Hepatocyte (in vitro differentiated cells): ENCODE measurements at regions not wholly inside any gene's neighbourhood (a gene's known extent, or its start where the extent isn't known, plus 50 kb on each side); places are given as distances from the start of the nearest gene placed in this dataset.

ENCODE experiments used
- DNase-seq: peaks from one replicate; pipeline ENCODE4 v3.0.0-alpha.2; 2016; ENCODE audit warnings: low spot score
- H2AFZ ChIP-seq: fragments of 200-600 bp; sonication (generic); 2 replicates; pipeline ENCODE4 v1.6.0; 2016; ENCODE audit warnings: antibody characterized with exemption, mild to moderate bottlenecking
- H3K27ac ChIP-seq: fragments of 200-600 bp; sonication (generic); 2 replicates; pipeline ENCODE4 v1.5.1; 2016; ENCODE audit warnings: mild to moderate bottlenecking
- H3K27me3 ChIP-seq: fragments of 200-600 bp; sonication (generic); 2 replicates; pipeline ENCODE4 v1.6.1; 2016
- H3K36me3 ChIP-seq: fragments of 200-600 bp; sonication (generic); replicated peaks from 2 replicates; pipeline ENCODE4 v1.5.1; 2016; ENCODE audit warnings: low read depth; ENCODE audit not compliant: insufficient read depth
- H3K4me1 ChIP-seq: fragments of 200-600 bp; sonication (generic); 2 replicates; pipeline ENCODE4 v1.5.1; 2016; ENCODE audit warnings: mild to moderate bottlenecking, moderate library complexity; ENCODE audit not compliant: insufficient read depth
- H3K4me2 ChIP-seq: fragments of 200-600 bp; sonication (generic); 2 replicates; pipeline ENCODE4 v1.6.0; 2016
- H3K4me3 ChIP-seq: fragments of 200-600 bp; sonication (generic); 2 replicates; pipeline ENCODE4 v1.5.1; 2016; ENCODE audit warnings: mild to moderate bottlenecking
- H3K79me2 ChIP-seq: fragments of 200-600 bp; sonication (generic); 2 replicates; pipeline ENCODE4 v1.6.0; 2017; ENCODE audit warnings: mild to moderate bottlenecking
- H3K9me2 ChIP-seq: fragments of 200-600 bp; sonication (generic); replicated peaks from 2 replicates; pipeline ENCODE4 v1.6.0; 2017; ENCODE audit warnings: mild to moderate bottlenecking; ENCODE audit not compliant: insufficient read depth
- H3K9me3 ChIP-seq: fragments of 200-600 bp; sonication (generic); 2 replicates; pipeline ENCODE4 v1.5.1; 2016; ENCODE audit warnings: low read depth, mild to moderate bottlenecking
- H4K20me1 ChIP-seq: fragments of 200-600 bp; sonication (generic); 2 replicates; pipeline ENCODE4 v1.6.0; 2016; ENCODE audit warnings: mild to moderate bottlenecking; ENCODE audit not compliant: insufficient read depth, poor library complexity, severe bottlenecking
- CTCF ChIP-seq: fragments of 200-600 bp; sonication (generic); IDR thresholded peaks from 2 replicates; pipeline ENCODE4 v1.5.1; 2016; ENCODE audit warnings: antibody characterized with exemption, mild to moderate bottlenecking; ENCODE audit not compliant: poor library complexity
- EZH2 ChIP-seq: fragments of 200-600 bp; sonication (generic); IDR thresholded peaks from 2 replicates; pipeline ENCODE4 v1.6.1; 2016; ENCODE audit warnings: antibody characterized with exemption, mild to moderate bottlenecking, borderline replicate concordance
- EZH2phosphoT487 ChIP-seq: fragments of 200-600 bp; sonication (generic); IDR thresholded peaks from one replicate; pipeline ENCODE4 v1.6.1; 2018; ENCODE audit warnings: antibody characterized with exemption, mild to moderate bottlenecking, low read depth, moderate library complexity; ENCODE audit not compliant: unreplicated experiment, severe bottlenecking
- WGBS: methylation state at CpG from one replicate; pipeline ENCODE4 v1.1.6; 2016; ENCODE audit warnings: low lambda C conversion rate; ENCODE audit errors: missing lambda C conversion rate; 5-methylcytosine and 5-hydroxymethylcytosine counted together

GRCh38 chr13:48892688-48893075 is 83.0 kb upstream of the FNDC3A start:
- H4K20me1 ChIP-seq = no peaks in the 10 kb centered on the region
- no peak overlapping the region for H3K4me2 ChIP-seq
- no peak overlapping the region for H3K27ac ChIP-seq
- no peaks in the 10 kb centered on the region for H3K27me3 ChIP-seq
- H3K79me2 ChIP-seq = no peaks in the 10 kb centered on the region
- H2AFZ ChIP-seq = no peak overlapping the region
- H3K4me1 ChIP-seq = peaks cover 4% of the 10 kb centered on the region
- DNase-seq = no peak
- TF ChIP-seq EZH2phosphoT487 (no peak), EZH2 (no peak), CTCF (no peak)
- H3K9me2 ChIP-seq = no peaks in the 10 kb centered on the region
- no peak overlapping the region for H3K4me3 ChIP-seq
- no peaks in the 10 kb centered on the region for H3K36me3 ChIP-seq
- H3K9me3 ChIP-seq = no peaks in the 10 kb centered on the region
- WGBS = 87% methylated on average over 3 of the region's 3 CpGs

GRCh38 chr13:48896312-48896711 is 79.4 kb upstream of the FNDC3A start:
- Histone ChIP-seq H3K79me2 (no peaks in the 10 kb centered on the region), H3K9me2 (no peaks in the 10 kb centered on the region), H4K20me1 (no peaks in the 10 kb centered on the region), H3K9me3 (no peaks in the 10 kb centered on the region), H3K27ac (no peak overlapping the region), H3K4me1 (peaks cover 4% of the 10 kb centered on the region), H3K4me2 (no peak overlapping the region), H3K4me3 (no peak overlapping the region), H2AFZ (no peak overlapping the region), H3K27me3 (no peaks in the 10 kb centered on the region), H3K36me3 (no peaks in the 10 kb centered on the region)
- DNase-seq = no peak
- no peak for TF ChIP-seq EZH2phosphoT487
- TF ChIP-seq EZH2 = no peak
- no peak for TF ChIP-seq CTCF

GRCh38 chr13:48901781-48902180 is 73.9 kb upstream of the FNDC3A start:
- TF ChIP-seq EZH2 = no peak
- no peak for TF ChIP-seq CTCF
- no peak overlapping the region for H2AFZ ChIP-seq
- no peaks in the 10 kb centered on the region for H3K79me2 ChIP-seq
- H3K36me3 ChIP-seq = no peaks in the 10 kb centered on the region
- no peaks in the 10 kb centered on the region for H3K27me3 ChIP-seq
- no peaks in the 10 kb centered on the region for H4K20me1 ChIP-seq
- H3K27ac ChIP-seq = no peak overlapping the region
- H3K4me2 ChIP-seq = no peak overlapping the region
- no peaks in the 10 kb centered on the region for H3K4me1 ChIP-seq
- no peak overlapping the region for H3K4me3 ChIP-seq
- no peak for DNase-seq
- no peaks in the 10 kb centered on the region for H3K9me2 ChIP-seq
- H3K9me3 ChIP-seq = no peaks in the 10 kb centered on the region

GRCh38 chr13:48902368-48902767 is 73.3 kb upstream of the FNDC3A start:
- Histone ChIP-seq H3K79me2 (no peaks in the 10 kb centered on the region), H3K27ac (no peak overlapping the region), H3K36me3 (no peaks in the 10 kb centered on the region), H3K27me3 (no peaks in the 10 kb centered on the region), H4K20me1 (no peaks in the 10 kb centered on the region), H3K4me3 (no peak overlapping the region), H3K4me2 (no peak overlapping the region), H3K9me2 (no peaks in the 10 kb centered on the region), H3K9me3 (no peaks in the 10 kb centered on the region), H2AFZ (no peak overlapping the region), H3K4me1 (no peaks in the 10 kb centered on the region)
- 42% methylated on average over 1 of the region's 1 CpG for WGBS
- no peak for TF ChIP-seq CTCF
- TF ChIP-seq EZH2 = no peak
- no peak for TF ChIP-seq EZH2phosphoT487
- peak; percentile 27 for DNase-seq
